ENCODE measurements at regions not wholly inside any gene's neighbourhood (a gene's known extent, or its start where the extent isn't known, plus 50 kb on each side); places are given as distances from the start of the nearest gene placed in this dataset.

DNA sequence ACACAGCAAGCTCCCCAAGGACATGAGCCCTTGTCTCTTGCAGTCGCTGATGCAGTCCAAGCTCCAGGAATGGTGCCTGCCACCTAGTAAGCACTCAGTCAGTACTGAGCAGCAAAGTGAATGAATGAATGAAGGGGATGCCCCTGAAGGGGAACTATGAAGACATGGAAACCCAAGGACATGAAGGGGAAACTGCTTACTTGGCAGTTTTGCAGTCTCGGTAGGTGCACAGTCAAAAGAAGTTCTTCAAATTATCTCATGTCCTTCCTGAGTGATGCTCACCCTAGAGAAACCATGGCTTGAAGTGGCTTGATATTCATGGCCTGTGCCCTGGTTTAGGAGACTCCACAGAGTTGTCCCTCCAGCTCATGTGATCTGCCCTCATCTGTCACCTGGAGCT, 102.1 kb upstream of the DLX2 start:
- DNase-seq: no peak

DNA sequence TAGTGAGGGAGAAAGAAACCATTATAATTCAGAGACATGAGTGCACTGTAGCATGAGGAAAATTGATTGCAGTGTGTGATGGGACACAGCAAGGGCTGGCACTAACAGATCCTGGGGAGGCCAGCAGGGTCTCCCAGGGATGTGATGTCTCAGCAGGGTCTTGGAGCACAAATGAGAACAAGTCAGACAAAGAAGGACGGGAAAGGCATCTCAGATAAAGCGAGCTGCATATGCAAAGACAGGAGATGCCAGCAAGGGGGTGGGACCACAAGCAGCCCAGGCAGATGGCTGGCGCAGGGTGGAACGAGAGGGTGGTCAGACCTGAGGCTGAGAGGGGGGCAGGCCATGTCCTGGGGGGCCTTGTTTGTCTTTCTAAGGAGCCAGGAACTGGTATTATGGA, 102.6 kb upstream of the DLX2 start:
- DNase-seq: no peak

DNA sequence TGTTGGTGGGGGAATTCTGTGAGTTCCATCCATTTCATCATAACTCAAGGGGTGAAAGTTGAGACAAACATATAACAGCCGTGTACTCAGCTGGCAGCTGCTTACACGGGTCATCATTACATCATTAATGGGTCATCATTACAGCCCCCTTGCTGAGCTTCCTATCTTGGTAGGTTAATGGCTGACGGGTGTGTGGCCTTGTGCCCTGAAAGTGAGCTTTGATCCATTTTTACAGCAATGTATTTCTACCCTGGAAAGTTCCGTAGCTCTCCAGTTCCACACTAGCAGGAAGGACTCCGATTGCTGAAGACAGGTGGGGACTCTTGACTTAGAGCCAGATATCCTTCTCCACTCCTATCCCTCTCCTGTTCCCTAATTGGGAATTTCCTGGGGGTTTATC, 105.2 kb upstream of the DLX2 start:
- no peak for DNase-seq

DNA sequence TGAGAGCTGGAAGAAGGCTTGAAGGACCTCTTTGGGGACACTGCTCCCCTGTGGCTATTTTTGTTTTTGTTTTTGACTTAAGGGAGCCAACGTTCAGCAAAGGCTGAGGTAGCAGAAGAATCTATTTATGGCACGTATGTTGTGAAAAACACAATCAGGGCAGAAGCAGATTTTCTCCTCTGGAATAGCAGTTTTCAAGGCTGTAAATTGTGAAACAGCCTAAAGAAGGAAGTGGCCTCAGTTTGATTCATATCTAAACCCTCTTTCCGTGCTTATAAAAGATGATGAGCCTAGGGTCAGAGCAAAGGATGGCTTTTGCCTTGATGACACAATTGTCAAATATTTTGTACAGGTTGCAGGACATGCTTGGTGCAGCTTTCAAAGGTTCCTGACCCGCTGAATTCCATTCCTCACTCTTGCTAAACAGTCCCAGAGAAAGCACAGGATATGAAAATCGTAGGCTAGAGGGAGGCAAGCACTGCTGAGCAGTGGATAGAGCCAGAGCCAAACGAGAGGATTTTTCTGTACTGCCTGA, 106.2 kb upstream of the DLX2 start:
- no peak for DNase-seq

DNA sequence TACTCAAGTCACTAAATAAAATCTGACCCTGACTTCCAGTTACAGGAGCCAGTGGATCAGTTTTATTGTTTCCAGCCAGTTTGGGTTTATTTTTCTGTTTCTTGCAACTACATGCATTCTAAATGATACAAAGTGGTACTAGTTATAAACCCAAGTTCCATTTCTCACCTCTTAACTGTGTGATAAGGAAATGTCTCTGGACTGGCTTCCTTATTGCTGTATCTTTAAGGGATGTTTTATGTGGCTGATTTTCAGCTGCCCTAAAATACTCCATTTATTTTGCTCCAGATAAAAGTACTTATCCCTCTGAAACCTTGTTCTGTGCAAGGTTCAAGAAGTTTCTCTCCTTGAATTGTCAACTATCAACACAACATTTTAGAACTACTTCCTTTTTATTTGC, 107.9 kb upstream of the DLX2 start:
- DNase-seq: no peak

DNA sequence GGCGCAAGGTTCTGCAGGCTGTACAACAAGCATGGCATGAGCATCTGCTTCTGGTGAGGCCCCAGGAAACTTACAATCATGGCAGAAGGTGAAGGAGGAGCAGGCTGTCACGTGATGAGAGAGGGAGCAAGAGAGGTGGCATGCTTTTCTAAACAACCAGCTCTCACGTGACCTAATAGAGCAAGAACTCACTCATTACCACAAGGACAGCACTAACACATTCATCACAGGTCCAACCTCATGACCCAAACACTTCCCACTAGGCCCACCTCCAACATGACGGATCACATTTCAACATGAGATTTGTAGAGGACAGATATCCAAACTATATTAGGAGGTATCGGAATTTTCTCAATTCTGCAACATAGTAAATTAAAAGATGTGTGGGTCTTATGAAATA, 108.8 kb upstream of the DLX2 start:
- no peak for DNase-seq

DNA sequence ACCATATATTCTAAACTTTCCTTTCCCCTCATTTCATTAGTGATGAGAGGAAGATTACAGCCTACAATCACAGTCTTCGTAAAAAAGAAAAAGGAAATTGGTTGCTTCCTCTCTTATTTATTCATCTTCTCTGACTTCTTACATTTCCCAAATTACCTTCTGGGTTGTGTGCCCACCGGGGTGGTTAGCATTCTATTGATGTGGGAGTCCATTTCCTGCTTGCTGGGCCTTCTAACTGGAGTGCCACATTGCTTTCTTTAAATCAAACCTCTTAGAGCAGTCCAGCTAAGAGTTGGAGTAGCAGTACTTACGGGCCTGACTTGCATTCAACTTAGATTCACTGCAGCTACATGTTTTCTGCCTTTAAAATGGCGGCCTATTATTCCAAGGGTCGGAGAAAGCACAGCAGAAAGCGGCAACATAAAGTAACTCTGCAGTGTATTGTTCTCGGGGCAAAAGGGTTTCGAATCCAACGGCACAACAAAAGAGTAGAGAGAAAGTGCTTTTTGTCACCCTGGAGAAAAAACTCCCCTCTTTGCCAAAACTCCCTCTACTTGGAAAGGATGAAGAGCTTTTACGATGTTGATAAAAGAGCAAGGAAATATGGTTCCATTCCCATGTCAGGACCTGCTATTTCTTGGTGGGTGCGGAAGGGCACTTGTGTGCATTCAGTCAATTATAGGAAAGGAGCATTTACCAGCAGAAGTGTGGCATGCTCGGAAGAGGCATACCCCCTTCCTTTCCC, 110.6 kb upstream of the DLX2 start:
- DNase-seq: no peak

DNA sequence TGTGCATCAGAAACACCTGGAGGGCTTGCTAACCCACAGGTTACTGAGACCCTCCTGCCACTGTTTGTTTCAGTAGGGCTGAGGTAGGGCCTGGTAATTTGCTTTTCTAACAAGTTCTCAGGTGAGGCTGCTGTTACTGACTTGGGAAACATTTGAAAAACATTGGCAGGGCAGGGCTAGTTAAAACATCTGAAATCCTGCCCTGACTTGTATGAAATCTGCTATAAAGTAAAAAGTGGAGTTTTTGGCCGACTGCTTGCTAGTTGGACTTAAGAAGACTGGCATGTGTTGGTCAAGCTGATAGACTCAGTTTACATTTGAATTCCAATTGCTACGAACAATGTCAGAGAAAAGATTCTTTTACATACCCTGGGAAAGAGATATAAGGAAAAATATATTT, 111.6 kb upstream of the DLX2 start:
- no peak for DNase-seq

DNA sequence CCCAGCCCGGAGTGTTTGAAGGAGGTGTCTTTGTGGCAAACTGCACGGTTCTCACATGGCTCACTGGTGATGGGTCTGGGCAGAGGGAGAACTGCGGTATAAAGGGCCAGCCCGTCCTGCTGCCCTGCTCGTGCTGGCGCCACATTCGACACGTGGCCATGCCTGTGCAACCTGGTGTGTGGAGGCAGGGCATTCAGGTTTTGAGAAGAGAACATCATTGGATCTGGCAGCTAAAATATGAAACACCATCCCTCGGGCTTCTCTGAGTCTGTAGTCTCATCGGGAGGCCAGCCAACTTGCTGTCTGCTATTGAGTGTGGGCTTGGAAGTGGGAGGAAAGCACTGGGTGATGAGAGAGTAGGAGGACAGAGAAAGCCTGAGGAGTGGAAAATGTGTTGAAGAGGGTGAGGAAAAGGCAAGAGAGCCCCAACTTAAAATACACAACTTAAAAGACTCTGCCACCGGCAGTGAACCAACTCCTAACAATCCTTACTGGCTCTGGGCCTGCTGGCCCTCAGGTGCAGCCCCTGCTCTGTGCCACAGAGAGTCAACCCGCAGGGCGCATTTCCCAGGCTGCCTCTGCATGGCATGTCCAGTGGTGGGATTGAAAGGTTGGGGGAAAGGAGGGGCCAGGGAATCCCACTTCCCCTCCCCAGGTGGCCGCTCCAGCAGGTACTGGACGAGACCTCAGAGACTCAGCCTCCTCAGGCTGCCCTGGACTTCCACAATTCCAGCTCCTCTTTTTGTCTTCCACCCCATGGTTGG, 112.7 kb upstream of the DLX2 start:
- no peak for DNase-seq

DNA sequence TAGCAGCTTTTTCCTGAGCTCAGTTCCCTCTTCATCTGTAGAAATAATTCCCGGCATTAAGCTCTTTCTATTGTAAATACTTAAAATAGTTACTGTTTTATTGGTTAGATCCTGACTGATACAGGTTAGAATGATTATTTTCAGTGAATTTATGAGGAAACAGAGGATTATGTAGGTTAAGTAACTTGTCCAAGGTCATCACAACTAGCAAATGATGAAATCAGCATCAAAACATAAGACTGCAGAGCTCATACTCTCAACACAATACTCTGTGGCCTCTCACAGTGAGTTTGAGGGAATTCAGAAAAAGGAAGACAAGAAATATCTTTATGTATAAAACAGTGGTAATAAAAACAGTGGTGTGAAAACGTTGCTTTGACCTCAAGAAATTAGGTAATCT, 113.2 kb upstream of the DLX2 start:
- DNase-seq: no peak

DNA sequence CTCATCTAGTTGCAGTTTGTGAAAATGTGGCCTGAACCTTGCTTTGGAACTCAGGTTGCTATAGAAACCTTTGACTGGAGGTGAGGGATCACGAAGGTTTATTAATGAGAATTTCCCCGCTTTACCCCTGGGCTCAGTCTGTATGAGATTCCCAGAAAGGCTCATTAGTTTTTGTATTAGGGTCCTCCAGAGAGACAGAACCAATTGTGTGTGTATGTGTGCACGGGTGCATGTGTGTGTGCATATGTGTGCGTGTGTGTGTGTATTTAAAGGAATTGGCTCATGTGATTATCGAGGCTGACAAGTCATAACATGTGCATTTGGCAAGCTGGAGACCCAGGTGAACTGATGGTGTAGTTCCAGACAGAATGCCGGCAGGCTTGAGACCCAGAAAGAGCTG, 113.8 kb upstream of the DLX2 start:
- no peak for DNase-seq

DNA sequence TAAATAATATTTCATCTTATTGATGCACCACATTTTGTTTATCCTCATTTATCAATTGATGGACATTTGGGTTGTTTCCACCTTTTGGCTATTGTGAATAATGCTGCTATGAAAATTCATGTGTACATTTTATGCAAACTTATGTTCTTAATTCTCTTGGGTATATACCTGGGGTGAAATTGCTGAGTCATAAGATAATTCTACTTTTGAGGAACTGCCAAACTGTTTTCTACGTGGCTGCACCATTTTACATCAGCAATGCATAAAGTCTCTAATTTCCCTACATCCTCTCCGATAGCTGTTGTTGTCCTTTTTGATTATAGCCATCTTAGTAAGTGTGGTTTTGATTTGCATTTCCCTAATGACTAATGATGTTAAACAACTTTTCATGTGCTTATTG, 116.5 kb upstream of the DLX2 start:
- no peak for DNase-seq

DNA sequence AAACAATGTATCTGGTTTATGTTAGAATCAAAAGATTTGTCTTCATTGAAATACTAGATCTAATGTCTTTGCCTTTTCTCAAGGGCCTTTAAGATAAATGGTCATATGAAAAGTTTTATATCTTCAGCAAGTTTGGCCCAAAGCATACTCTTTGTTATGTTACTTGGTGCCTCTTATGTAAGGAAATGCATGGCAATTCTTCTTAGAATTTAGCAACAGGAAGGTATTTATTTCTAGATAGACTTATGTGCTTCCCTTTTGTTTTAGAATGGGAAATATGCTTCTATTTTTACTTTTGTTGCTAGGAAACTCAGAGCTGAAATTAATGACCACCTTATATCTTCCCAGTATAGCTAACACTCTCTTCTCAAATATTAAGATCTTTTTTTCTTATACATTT, 117.4 kb upstream of the DLX2 start:
- DNase-seq: no peak

DNA sequence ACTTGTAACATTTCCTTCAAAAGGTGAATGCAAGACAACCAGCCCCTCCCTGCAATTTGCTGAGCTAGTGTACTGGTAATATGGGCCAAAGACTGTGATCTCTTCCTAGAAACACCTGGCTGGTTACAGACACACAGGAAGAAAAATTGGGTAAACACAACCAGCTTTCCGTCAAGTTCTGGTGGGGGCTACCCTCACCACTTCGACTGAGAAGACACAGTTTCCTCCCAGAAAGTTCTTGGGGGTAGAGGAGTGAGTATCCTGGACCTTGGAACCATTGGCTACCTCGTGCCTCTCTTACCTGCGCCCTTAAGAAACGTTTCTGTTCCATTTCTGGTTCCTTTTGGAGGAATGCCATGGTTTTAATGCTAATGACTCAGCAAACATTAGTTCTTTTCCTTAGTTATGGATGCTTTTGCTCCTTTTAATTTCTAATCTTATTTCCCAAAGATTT, 120.9 kb upstream of the DLX2 start:
- DNase-seq: no peak

DNA sequence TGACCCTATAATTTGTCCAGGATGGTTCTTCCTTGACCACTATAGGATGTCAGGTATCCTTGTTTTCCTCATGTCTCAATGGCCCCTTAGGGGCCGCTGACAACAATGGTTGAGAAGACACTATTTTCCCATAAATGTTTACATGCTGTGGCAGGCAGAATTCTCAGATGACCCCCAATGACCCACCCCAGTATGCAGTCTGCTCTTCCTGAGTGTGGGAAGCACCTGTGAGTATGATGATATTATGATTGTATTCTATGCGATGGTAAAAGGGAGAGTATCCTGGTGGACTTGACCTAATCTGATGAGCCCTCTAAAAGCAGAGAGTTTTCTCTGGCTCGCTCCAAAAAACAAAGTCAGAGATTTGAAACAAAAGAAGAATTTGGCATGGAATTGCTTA, 123.1 kb upstream of the DLX2 start:
- DNase-seq: no peak

DNA sequence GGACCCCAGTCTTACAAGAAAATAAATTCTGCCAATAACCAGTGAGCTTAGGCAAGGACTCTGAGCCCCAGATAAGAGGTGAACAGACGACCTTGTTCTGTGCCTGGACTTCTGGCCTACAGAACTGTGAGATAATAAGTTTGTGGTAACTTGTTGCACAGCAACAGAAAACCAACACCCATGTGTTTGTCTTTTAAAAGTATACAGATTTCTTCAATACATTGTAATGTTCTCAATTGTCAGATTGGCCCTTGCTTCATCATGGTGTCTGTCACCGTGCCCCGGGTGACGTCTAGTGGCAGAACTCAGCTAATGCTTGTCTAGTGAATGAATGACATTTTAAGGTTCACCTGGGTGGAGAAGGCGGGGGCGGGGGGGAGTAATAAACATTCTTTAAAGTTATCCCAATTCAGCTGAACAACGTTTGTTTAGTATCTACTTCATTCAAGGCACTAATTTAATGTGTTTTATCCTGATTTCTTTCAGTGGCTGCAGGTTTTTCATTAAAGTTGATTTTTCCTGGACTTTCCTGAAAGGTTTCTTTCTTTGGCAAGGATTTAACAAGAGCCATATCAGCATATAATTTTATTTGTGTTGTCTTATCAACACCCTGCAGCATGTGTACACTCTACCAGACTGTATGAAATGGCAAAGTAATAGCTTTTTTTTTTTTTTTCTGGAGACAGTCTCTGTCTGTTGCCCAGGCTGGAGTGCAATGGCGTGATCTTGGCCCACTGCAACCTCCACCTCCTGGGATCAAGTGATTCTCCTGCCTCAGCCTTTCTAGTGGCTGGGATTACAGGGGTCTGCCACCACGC, 123.8 kb upstream of the DLX2 start:
- no peak for DNase-seq

DNA sequence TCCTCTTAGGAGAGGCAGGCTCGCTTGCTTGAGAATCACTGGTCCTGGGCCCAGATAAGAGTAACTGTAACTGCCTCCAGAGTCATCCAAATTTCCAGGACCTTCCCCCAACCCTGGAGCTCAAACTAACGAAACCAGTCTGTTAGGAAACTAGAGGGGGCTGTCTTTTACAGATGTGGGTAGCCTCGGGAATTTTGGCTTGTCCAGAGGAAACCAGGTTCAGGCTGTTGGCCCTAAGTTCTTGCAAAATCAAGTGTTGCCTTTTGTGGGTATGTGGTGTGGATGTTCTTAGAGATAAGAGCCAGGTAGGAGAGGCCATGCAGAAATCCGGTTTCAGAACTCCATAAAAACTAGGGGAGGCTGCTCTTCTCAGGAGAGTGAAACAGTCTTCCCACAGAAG, 125.0 kb upstream of the DLX2 start:
- DNase-seq: no peak

DNA sequence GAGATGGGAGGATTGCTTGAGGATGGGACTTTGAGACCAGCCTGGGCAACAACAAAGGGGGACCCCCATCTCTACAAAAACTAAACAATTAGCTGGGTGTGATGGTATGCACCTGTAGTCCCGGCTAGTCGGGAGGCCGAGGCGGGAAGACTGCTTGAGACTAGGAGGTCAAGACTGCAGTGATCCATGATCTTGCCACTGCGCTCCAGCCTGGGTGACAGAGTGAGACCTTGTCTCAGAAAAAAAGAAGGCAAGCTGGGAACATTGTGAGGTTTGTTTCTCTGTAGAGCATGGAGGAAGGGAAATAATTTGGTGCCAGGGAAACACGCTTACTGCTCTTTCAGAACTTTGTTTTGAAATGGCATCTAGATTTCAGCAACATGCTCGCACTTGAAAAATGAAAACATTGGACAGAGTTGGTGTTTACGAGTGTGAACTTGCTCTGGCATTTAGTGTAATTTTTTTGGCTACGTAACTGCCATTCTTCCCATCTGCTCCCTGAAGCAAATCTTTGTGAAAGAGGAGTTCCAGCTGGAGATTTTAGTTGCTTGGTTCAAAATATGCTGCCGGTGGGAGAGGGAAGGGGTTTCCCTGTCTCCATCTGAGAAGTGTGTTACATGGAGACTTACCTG, 125.6 kb upstream of the DLX2 start:
- no peak for DNase-seq

DNA sequence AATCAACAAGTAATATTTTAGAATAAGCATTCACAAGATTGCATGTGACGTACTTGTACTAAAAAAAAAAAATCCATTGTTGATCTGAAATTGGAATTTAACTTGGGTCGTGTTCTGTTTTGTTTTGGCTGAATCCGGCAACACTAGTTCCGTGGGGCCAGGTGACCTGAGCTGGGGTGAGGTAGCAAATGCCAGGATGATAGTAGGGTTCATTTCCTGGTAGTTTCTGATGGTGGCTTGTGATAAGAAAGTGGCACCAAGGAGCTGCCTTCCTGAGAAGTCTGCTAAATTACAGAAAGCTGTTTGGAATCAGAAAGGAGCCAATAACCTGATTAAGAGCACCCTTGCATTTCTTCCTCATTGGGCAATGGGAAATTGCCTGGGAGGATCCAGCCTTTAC, 126.4 kb upstream of the DLX2 start:
- no peak for DNase-seq

DNA sequence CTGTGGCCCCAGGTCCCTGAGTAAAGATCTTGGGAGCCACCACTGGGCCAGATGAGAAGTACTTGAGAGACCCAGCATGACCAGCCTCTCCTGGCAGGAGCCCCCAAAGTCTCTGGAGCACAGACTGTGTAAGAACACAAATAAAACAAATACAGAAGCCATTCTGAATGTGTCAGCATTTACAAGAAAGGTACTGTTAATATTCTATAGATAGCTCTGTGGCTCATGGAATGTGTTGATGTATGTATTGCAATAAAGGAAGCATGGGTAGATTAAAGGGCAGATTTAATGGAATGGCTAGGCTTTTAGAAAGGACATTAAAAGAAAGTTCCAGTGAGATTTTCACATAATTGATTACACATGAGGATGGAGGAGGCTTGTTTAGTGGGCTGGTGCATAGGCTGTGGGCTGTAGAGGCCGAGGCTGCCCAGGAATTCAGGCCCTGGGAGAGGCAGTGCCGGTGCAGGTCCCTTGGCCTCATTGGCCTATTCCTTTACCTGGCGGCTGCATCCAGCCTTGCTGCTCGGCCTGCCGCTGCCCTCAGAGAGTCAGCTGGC, 127.7 kb upstream of the DLX2 start:
- DNase-seq: no peak

DNA sequence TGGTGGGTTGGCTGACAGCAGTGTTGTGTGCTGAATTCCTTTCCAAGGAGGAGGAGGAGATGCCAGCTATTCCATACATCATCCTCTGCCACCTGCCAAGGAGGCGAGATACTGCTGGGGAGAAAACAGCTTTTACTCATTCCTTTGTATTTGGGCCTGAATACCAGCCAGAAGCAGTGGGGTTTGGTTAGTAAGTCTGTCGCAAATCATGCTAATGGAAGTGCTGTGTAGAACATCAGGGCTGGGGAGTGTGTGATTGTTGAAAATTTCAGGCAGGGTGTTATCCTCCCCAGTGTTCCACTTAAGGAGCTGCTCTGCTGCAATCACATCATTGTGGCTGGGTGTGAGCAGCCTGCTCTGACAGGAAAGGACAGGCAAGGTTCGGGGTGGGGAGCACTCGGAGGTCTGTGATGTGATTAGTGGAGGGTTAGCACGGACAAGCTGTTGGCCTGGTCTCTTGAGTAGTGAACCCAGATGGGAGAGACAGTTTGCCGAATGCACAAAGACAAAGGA, 128.2 kb upstream of the DLX2 start:
- no peak for DNase-seq

DNA sequence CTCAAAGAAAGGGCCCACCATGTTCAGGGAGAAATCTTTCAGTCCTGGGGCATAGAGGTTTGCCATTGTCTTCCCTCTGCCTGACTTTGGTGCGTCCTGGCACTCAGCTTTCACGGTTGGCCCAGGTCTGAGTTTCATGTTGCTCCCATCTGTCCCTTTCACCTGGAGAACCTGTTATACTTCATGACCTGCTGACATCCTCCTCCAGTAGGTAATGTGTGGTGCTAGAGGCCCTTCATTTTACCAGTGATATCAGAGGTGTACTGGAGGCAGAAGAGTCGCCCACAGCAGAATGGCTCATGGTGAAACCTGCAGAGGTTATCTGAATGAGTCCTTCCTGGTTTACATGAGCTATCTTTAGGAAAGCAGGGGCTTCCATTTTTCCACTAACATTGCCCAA, 128.8 kb upstream of the DLX2 start:
- no peak for DNase-seq
